ENCODE measurements at regions not wholly inside any gene's neighbourhood (a gene's known extent, or its start where the extent isn't known, plus 50 kb on each side); places are given as distances from the start of the nearest gene placed in this dataset.
"Not testable (repeated sequence)": the region's sequence is repeated elsewhere in the genome, so short reads cannot be mapped to it uniquely, and the experiment has no call there.

DNA sequence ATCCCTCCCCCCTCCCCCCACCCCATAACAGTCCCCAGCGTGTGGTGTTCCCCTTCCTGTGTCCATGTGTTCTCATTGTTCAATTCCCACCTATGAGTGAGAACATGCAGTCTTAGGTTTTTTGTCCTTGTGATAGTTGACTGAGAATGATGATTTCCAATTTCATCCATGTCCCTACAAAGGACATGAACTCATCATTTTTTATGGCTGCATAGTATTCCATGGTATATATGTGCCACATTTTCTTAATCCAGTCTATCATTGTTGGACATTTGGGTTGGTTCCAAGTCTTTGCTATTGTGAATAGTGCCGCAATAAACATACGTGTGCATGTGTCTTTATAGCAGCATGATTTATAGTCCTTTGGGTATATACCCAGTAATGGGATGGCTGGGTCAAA, 180.1 kb upstream of the C1QTNF3 start:
- TF ChIP-seq POLR2A (conservative IDR thresholded peaks at IDR 0.05); EZH2 (IDR thresholded peaks at IDR 0.05; ENCODE audit: borderline replicate concordance, low read depth, low read length): not testable (repeated sequence)

All from K562 (cell line).